ENCODE measurements at regions not wholly inside any gene's neighbourhood (a gene's known extent, or its start where the extent isn't known, plus 50 kb on each side); places are given as distances from the start of the nearest gene placed in this dataset.

DNA sequence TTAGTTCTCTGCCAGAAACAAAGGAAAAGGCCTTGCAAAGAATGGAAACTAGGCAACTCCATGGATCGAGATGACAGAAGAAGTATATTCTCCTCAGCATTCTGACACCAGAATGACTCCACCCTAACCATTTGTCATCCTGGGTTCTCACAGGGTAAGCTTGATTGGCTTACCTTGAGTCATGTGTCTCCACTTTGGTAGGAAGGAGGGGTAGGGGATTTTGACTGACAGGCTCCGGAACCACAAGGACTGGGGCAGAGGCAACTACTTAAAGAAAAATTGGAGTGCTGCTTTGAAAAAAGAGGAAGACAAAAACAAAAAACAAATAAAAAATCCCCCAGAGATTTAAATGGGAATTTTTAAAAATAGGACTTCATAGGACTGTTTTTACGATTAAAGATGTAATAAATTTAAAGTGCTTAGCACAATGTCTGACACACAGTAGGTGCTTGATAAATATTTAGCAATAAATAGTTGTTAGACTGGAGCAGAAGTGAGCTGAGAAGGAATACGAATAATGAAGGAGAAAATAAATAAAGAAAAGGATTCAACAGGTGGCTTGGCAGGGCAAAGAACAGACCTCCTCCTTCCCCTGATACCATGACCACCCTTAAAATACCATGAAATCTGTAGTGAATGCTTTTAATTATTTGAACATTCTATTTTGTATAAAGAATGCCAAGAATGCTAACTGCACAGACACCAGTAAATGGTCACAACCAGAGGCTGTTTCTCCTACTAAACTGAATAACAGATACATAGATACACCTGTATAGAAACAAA, 230.2 kb downstream of the CDCA7 start:
- TF ChIP-seq, protein P1, sequence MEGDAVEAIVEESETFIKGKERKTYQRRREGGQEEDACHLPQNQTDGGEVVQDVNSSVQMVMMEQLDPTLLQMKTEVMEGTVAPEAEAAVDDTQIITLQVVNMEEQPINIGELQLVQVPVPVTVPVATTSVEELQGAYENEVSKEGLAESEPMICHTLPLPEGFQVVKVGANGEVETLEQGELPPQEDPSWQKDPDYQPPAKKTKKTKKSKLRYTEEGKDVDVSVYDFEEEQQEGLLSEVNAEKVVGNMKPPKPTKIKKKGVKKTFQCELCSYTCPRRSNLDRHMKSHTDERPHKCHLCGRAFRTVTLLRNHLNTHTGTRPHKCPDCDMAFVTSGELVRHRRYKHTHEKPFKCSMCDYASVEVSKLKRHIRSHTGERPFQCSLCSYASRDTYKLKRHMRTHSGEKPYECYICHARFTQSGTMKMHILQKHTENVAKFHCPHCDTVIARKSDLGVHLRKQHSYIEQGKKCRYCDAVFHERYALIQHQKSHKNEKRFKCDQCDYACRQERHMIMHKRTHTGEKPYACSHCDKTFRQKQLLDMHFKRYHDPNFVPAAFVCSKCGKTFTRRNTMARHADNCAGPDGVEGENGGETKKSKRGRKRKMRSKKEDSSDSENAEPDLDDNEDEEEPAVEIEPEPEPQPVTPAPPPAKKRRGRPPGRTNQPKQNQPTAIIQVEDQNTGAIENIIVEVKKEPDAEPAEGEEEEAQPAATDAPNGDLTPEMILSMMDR (IDR thresholded peaks at IDR 0.05), result no peak
- no peak for TF ChIP-seq POLR2A (IDR thresholded peaks at IDR 0.05)
